Right renal pelvis (tissue), 4 donors: ENCODE measurements at regions not wholly inside any gene's neighbourhood (a gene's known extent, or its start where the extent isn't known, plus 50 kb on each side); places are given as distances from the start of the nearest gene placed in this dataset.

Experiments used
- DNase-seq, 4 donors: peaks; one replicate each; pipeline ENCODE4 v3.0.0-alpha.2; 2013; ENCODE audit warnings: low read depth in 4 of 4, low spot score in 3 of 4, missing footprints in 1 of 4

- no peak for DNase-seq
Measured at GRCh38 chr14:28690029-28690692, 76.4 kb upstream of the FOXG1 start.

DNA sequence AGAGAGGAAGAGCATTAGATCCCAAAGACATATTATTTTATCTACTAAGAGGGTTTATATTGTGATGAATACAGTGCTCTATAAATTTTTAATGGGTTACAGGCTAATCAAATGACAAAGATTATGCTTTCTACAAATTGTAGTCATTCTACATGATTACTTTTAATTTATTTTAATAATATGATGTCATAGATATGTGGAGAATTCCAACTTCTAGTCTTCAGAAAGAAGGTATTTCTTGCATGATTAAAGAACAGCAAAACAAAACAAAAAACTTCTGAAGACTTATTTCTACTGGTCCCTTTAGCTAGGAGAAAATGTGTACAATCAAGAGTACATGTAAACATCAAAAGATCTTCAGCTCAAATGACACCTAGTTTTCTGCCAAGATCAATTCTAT, 71.5 kb upstream of the FOXG1 start:
- DNase-seq: no peak

DNA sequence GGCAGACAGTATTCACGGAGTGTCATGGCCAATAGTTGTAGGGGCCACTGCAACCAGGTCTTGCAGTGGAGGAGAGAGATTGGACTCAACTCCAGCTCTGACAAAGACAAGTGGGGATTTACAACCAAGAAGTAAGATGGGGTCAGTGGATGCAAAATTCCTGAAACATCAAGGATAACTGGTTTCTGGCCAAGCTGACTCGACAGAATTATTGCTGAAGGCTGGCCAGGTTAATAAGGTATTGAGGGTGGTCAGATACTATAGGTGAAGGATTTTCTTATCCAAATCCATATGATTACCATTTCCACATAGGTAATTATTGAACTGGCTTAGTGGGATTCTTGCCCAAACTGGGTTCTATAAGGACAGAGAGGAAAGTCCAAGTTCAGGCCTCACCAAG, 64.9 kb upstream of the FOXG1 start:
- DNase-seq: no peak

DNA sequence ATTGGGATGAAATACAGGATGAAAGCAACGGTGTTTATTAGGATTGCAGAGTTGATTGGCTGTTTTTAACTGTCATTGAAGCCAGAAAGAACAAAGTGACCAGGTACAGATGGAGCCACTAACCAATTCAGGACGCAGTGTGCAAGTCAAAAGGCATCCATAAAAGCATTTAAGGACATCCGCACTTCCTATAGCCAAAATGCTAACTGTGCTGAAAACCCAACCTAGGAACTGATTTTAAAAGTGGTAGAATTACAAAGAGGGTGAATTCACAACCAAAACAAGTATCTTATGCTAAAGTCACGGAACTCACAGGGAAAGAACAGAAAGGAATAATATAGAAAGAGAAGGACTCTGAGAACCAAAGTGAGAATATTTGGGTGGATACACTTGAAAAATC, 63.1 kb upstream of the FOXG1 start:
- DNase-seq: no peak

DNA sequence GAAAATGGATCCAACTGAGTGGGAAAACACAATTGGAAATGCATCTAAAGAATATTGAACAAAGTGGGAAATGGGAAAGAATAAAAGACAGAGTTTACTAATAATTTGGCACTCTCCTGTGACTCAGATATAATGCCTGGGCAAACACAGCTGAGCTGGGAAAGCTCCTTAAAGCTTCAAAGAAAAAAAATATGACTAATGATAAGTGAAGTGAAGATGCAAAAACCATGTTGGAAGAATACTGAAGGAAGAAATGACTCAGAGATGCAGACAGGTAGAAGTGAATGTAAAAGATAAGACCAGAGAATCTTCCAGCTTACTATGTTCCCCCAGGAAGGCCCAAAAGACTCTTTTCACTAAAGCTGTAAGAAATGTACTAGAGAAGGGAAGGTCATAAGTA, 62.4 kb upstream of the FOXG1 start:
- no peak for DNase-seq

- no peak for DNase-seq
Measured at GRCh38 chr14:28707814-28708213, 58.8 kb upstream of the FOXG1 start.

GRCh38 chr14:28709571-28710305, 56.8 kb upstream of the FOXG1 start:
- no peak for DNase-seq
